Mucosa of rectum (tissue), 2 donors: ENCODE measurements at regions not wholly inside any gene's neighbourhood (a gene's known extent, or its start where the extent isn't known, plus 50 kb on each side); places are given as distances from the start of the nearest gene placed in this dataset.

Experiments used
- H3K27ac ChIP-seq, 2 donors: one replicate each; pipeline ENCODE4 v1.7.0; 2013; ENCODE audit warnings: inconsistent platforms in 2 of 2, low read depth in 2 of 2, low read length in 2 of 2
- H3K27me3 ChIP-seq, 2 donors: one replicate each; pipeline ENCODE4 v1.7.0; 2013; ENCODE audit warnings: low read length in 2 of 2; ENCODE audit not compliant: control insufficient read depth in 2 of 2, insufficient read depth in 2 of 2
- H3K36me3 ChIP-seq, 2 donors: one replicate each; pipeline ENCODE4 v1.7.0; 2013; ENCODE audit warnings: low read length in 2 of 2; ENCODE audit not compliant: control insufficient read depth in 2 of 2, insufficient read depth in 2 of 2
- H3K4me1 ChIP-seq, 2 donors: one replicate each; pipeline ENCODE4 v1.7.0; 2013; ENCODE audit warnings: low read length in 2 of 2, mild to moderate bottlenecking in 1 of 2; ENCODE audit not compliant: control insufficient read depth in 2 of 2, insufficient read depth in 2 of 2
- H3K4me3 ChIP-seq, 2 donors: one replicate each; pipeline ENCODE4 v1.7.0; 2013; ENCODE audit warnings: low read length in 2 of 2
- H3K9ac ChIP-seq, 2 donors: one replicate each; pipeline ENCODE4 v1.7.0; 2013; ENCODE audit warnings: low read length in 2 of 2, low read depth in 1 of 2, mild to moderate bottlenecking in 1 of 2
- H3K9me3 ChIP-seq, 2 donors: one replicate each; pipeline ENCODE4 v1.7.0; 2013; ENCODE audit warnings: low read length in 2 of 2; ENCODE audit not compliant: control insufficient read depth in 2 of 2
- donor health status: healthy.
- donor health status: Normal muscosa, but diverticular disease.

DNA sequence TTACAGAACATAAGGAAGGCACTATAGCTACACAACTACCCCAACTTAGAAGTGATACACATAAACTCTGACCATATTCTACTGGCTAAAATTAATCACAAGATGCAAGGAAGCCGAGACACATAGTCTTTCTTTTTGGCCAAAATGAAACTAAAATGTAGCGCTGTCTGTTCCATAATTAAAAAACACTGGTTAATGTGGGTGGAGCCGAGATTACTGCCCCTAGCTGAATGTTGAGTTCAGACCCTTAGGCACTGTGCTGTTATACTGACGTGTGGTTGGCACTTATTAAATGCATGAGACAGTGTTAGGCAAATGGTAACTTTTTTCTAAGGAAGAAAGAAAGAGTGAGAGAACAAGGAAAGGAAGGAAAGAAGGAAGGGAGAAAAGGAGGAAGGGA, 254.6 kb upstream of the RND3 start:
- no peak overlapping the region for H3K9ac ChIP-seq
- H3K4me3 ChIP-seq: no peak overlapping the region
- H3K36me3 ChIP-seq: no peaks in the 10 kb centered on the region
- H3K4me1 ChIP-seq: no peaks in the 10 kb centered on the region
- H3K9me3 ChIP-seq: no peaks in the 10 kb centered on the region
- H3K27me3 ChIP-seq: no peaks in the 10 kb centered on the region
- no peak overlapping the region for H3K27ac ChIP-seq

DNA sequence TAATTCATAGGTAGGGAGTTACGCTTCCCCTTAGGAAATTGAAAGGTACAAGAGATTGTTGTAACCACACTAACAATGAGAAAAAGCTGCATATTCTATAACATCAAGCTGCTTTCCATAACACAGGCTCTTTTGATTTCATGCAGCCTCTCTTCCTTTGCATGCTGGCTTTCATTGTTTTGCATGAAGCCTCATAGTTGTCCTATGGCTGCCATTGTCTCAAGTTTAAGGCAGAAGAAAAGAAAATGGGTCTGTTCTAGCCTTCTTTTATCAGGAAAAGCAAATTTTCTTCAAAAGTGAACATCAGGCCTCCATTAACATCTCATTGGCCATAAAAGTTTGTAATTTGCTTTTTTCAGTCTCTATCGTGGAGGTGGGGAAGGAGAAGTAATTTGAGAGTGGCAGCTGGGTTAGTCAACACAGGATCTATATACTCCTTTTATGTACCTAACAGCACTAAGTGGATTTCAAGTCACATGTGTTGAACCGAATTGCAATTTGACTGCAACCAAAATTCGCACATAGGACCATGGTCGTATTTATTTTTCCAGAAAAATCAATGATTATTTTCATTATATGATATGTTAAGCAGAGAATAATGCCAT, 248.5 kb upstream of the RND3 start:
- Histone ChIP-seq H3K27me3 (no peaks in the 10 kb centered on the region), H3K9me3 (no peaks in the 10 kb centered on the region), H3K27ac (no peak overlapping the region), H3K4me1 (no peaks in the 10 kb centered on the region), H3K4me3 (no peak overlapping the region), H3K36me3 (no peaks in the 10 kb centered on the region), H3K9ac (no peak overlapping the region)

DNA sequence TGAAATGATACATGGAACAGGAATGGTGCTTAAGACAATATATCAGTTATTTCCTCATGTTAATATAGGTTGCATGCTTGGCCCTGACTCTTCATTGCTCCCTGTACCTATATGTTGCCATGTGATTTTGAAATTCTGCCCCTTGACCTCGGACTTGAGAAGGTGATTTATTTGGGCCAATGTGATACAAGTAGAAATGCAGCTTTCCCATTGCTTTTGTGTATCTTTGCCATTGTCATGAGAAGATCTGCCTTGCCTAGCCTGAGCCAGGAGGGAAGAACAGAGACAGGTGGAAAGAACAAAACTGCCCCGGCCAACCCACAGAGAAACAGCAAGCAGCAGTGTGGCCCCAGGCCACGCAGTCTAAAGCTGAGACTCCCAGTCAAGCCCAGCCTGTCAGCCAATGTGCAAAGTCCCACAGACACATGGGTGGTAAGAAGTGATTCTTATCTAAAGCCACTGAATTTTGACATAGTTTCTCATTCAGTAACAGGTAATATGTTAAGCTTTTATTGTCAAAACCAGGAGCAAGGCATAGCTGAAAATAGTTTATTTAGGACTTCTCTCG, 245.7 kb upstream of the RND3 start:
- H3K36me3 ChIP-seq: no peaks in the 10 kb centered on the region
- no peaks in the 10 kb centered on the region for H3K4me1 ChIP-seq
- H3K4me3 ChIP-seq: no peak overlapping the region
- H3K9me3 ChIP-seq: no peaks in the 10 kb centered on the region
- H3K27ac ChIP-seq: no peak overlapping the region
- no peaks in the 10 kb centered on the region for H3K27me3 ChIP-seq
- no peak overlapping the region for H3K9ac ChIP-seq

DNA sequence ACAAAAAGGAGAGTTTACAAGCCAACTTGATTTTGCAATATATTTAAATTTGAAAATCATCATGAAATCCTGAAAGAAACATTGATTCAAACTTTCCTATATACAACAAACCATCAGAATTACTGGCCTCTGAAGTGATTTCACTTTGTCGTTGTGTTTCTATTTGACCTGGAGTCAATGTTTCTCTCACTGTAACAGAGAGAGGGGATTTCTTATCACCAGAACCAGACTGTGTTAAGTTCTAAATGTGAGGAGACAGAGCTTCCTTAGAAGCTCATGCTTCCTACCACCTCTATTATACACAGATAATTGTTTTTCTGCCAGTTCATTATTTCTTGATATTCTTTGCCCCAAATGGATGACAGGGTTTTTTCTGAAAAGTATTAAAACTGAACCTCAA, 245.0 kb upstream of the RND3 start:
- H3K36me3 ChIP-seq: no peaks in the 10 kb centered on the region
- H3K4me1 ChIP-seq: no peaks in the 10 kb centered on the region
- no peaks in the 10 kb centered on the region for H3K9me3 ChIP-seq
- no peak overlapping the region for H3K9ac ChIP-seq
- no peaks in the 10 kb centered on the region for H3K27me3 ChIP-seq
- H3K4me3 ChIP-seq: no peak overlapping the region
- H3K27ac ChIP-seq: no peak overlapping the region

DNA sequence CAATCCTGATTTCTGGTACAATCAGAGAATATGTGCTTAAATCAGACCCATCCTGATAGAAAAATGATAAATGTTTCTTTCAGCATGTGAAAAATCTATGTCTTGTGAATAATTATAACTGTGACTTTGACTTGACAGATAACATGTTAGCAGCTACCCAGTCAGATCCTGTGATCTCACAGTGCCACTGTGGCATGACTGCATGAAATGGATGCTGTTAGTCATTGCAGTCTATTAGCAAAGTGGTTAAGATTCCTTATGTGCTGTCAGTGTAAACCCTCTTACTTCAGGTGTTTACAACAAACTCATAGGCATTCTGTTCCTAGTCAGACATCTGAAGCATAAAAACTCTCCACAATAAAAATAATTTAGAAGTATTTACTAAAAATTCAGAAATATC, 244.6 kb upstream of the RND3 start:
- Histone ChIP-seq H3K4me3 (no peak overlapping the region), H3K36me3 (no peaks in the 10 kb centered on the region), H3K27me3 (no peaks in the 10 kb centered on the region), H3K4me1 (no peaks in the 10 kb centered on the region), H3K9ac (no peak overlapping the region), H3K27ac (no peak overlapping the region), H3K9me3 (no peaks in the 10 kb centered on the region)

DNA sequence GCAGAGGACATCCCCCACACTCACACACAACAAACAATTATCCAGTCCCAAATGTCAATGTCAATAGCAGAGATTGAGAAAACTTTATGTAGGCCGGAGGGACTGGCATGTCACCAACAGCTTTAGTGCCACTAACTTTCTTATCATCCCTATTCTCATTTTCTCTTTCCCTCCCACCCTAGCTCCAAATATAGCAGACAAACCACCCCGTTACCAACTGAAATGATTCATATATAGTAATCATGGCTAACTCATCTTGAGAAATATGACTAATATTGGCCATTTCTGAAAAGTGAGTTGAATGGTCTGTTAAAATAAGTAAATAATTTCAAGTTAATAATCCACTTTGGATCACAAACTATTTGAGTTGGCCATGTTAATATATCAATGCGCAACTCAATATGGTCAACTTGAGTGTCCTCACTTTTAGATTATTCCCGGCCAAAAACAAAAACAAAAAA, 242.1 kb upstream of the RND3 start:
- Histone ChIP-seq H3K9me3 (no peaks in the 10 kb centered on the region), H3K27ac (no peak overlapping the region), H3K4me1 (no peaks in the 10 kb centered on the region), H3K9ac (no peak overlapping the region), H3K4me3 (no peak overlapping the region), H3K27me3 (no peaks in the 10 kb centered on the region), H3K36me3 (no peaks in the 10 kb centered on the region)

DNA sequence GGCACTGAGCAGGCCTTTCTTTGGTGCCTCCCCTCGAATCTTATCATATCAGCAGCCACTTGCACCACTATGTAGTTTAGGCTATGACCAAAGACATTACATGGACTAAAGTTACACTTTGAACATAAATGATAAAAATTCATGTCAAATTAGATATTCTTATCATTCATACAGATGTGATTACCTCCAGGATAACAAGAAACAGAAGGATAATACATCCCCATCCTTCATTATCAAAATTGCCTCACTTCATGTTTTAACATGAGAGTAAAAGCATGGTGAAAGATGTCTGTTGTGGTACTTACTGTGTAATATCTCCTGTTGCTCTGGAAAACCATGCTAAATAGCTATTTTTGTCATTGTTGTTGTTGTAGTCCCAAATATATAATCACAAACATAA, 230.8 kb upstream of the RND3 start:
- H3K9me3 ChIP-seq: no peaks in the 10 kb centered on the region
- no peak overlapping the region for H3K27ac ChIP-seq
- H3K36me3 ChIP-seq: no peaks in the 10 kb centered on the region
- no peaks in the 10 kb centered on the region for H3K4me1 ChIP-seq
- no peak overlapping the region for H3K4me3 ChIP-seq
- H3K9ac ChIP-seq: no peak overlapping the region
- no peaks in the 10 kb centered on the region for H3K27me3 ChIP-seq

DNA sequence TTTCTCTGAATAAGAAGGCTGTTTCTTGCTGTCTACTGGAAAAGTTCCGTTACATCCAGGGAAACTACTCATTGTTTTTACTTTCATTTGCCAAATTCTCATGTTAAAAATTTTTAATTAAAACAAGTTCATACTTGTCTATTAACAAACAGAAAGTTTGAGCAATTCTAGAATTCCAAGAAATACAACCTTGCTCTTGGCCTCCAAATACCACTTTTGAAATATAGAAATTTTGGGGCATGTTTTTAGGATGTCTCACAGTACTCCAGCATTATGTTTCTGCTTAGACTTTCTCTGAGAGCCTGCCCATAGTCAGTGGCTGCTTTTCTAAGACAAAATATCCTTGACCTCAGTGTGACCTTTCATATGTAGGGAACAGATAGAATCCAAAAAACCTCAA, 228.7 kb upstream of the RND3 start:
- H3K4me1 ChIP-seq: no peaks in the 10 kb centered on the region
- no peak overlapping the region for H3K4me3 ChIP-seq
- no peak overlapping the region for H3K9ac ChIP-seq
- no peaks in the 10 kb centered on the region for H3K9me3 ChIP-seq
- no peaks in the 10 kb centered on the region for H3K27me3 ChIP-seq
- no peak overlapping the region for H3K27ac ChIP-seq
- H3K36me3 ChIP-seq: no peaks in the 10 kb centered on the region

DNA sequence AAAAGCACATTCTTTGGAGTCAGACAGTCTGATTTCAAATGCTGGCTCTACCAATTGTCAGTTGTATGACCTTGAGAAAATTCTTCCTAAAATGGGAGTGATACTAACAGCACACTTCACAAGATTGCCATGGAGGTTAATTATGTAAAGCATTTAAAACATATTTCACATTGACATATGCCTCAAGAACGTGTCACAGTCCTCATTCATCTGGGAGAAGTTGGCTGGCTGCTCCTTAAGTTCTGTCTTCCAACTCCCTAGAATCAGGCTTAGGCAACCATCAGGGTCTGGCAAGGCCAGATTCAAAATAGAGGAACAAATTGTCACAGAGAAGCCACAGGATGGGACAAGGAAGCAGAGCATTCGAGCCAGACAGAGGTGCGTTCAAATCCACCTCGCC, 228.0 kb upstream of the RND3 start:
- H3K36me3 ChIP-seq: no peaks in the 10 kb centered on the region
- H3K9me3 ChIP-seq: no peaks in the 10 kb centered on the region
- H3K9ac ChIP-seq: no peak overlapping the region
- H3K4me1 ChIP-seq: no peaks in the 10 kb centered on the region
- no peak overlapping the region for H3K4me3 ChIP-seq
- H3K27me3 ChIP-seq: no peaks in the 10 kb centered on the region
- H3K27ac ChIP-seq: no peak overlapping the region

DNA sequence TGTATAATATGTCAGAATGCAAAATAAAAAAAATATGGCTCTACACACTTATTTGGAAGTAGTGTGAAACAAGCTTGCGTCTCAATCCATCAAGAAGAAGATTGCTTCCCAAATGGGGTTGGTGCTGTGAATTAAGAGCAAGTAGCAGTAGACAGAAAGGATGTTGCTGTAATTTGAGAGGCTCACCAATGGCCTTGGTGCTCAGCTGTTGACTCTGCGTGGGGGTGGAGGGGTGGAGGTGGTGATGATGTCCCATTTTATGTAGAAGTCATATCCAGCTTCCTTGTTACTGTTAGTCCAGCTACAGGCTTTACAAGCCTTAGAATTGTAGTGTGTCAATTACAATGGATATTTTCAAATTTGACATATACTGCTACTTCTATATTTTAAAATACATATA, 223.4 kb upstream of the RND3 start:
- H3K36me3 ChIP-seq: no peaks in the 10 kb centered on the region
- no peak overlapping the region for H3K4me3 ChIP-seq
- no peak overlapping the region for H3K9ac ChIP-seq
- no peaks in the 10 kb centered on the region for H3K27me3 ChIP-seq
- no peaks in the 10 kb centered on the region for H3K9me3 ChIP-seq
- H3K4me1 ChIP-seq: no peaks in the 10 kb centered on the region
- H3K27ac ChIP-seq: no peak overlapping the region

DNA sequence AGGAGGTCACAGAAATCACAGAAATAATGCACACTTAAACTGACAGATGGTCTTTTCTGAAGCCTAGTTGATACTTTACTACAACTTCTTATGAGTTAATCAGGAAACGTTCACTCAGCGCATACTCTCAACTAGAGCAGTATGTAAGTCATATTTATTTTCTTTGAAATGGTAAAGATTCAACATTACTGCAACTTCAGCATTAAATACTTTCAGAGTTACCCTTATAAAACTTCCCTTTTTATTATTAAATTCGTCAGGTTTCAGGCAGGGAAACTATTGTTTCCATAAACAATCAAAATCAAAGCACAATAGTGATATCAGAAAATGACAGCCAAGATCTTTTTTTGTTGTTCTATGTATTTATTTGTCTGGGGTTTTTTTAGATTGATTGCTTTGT, 222.6 kb upstream of the RND3 start:
- Histone ChIP-seq H3K36me3 (no peaks in the 10 kb centered on the region), H3K27me3 (no peaks in the 10 kb centered on the region), H3K9me3 (no peaks in the 10 kb centered on the region), H3K4me3 (no peak overlapping the region), H3K9ac (no peak overlapping the region), H3K4me1 (no peaks in the 10 kb centered on the region), H3K27ac (no peak overlapping the region)
